SU-DHL-6 (cell line): ENCODE measurements at regions not wholly inside any gene's neighbourhood (a gene's known extent, or its start where the extent isn't known, plus 50 kb on each side); places are given as distances from the start of the nearest gene placed in this dataset.

Experiments used
- H2AFZ ChIP-seq: fragments of 200-600 bp; sonication (generic); 2 replicates; pipeline ENCODE4 v1.6.1; 2014; ENCODE audit warnings: low read depth, mild to moderate bottlenecking, moderate library complexity, mixed read lengths, antibody characterized with exemption, low read length; ENCODE audit not compliant: severe bottlenecking
- H3F3A ChIP-seq: fragments of 200-600 bp; shearing (Covaris generic); 2 replicates; pipeline ENCODE4 v1.6.0; 2016; ENCODE audit warnings: antibody characterized with exemption, mild to moderate bottlenecking; ENCODE audit not compliant: insufficient read depth
- H3K27ac ChIP-seq: fragments of 200-600 bp; sonication (generic); 2 replicates; pipeline ENCODE4 v1.5.1; 2016; ENCODE audit warnings: low read depth, mild to moderate bottlenecking, low read length, moderate library complexity, mixed read lengths
- H3K27me3 ChIP-seq: fragments of 200-600 bp; sonication (generic), shearing (Covaris generic); 2 replicates; pipeline ENCODE4 v1.6.0; 2014; ENCODE audit warnings: mild to moderate bottlenecking, low read length
- H3K36me3 ChIP-seq: fragments of 200-600 bp; sonication (generic); 2 replicates; pipeline ENCODE4 v1.6.1; 2014; ENCODE audit warnings: mild to moderate bottlenecking, low read length, mixed read lengths
- H3K4me2 ChIP-seq: fragments of 300-600, 200-600 bp; shearing (Covaris generic), sonication (generic); 2 replicates; pipeline ENCODE4 v1.6.0; 2014; ENCODE audit warnings: low read length, low read depth, mild to moderate bottlenecking; ENCODE audit not compliant: poor library complexity, severe bottlenecking
- H3K4me3 ChIP-seq: fragments of 200-600 bp; sonication (generic); 2 replicates; pipeline ENCODE4 v1.5.1; 2014; ENCODE audit warnings: antibody characterized with exemption, low read length, mild to moderate bottlenecking, mixed read lengths; ENCODE audit not compliant: insufficient read depth, poor library complexity, severe bottlenecking
- H3K79me2 ChIP-seq: fragments of 200-600 bp; sonication (generic); 2 replicates; pipeline ENCODE4 v1.6.1; 2014; ENCODE audit warnings: mild to moderate bottlenecking, low read length, moderate library complexity; ENCODE audit not compliant: insufficient read depth
- H3K9ac ChIP-seq: fragments of 200-600 bp; sonication (generic); 2 replicates; pipeline ENCODE4 v1.7.0; 2014; ENCODE audit warnings: mild to moderate bottlenecking, low read length
- H3K9me2 ChIP-seq: fragments of 200-600 bp; sonication (generic); replicated peaks from 2 replicates; pipeline ENCODE4 v1.6.1; 2014; ENCODE audit warnings: low read length; ENCODE audit not compliant: insufficient read depth
- H3K9me3 ChIP-seq: fragments of 200-600 bp; sonication (generic); 2 replicates; pipeline ENCODE4 v1.6.1; 2014; ENCODE audit warnings: low read length, mixed read lengths; ENCODE audit not compliant: insufficient read depth
- H4K20me1 ChIP-seq: fragments of 200-600 bp; sonication (generic); 2 replicates; pipeline ENCODE4 v1.6.1; 2014; ENCODE audit warnings: low read depth, mild to moderate bottlenecking, antibody characterized with exemption, low read length, moderate library complexity, mixed read lengths
- CTCF ChIP-seq: fragments of 200-600 bp; sonication (generic); IDR thresholded peaks from one replicate; pipeline ENCODE4 v1.5.1; 2017; ENCODE audit warnings: antibody characterized with exemption, mild to moderate bottlenecking, low read length, moderate library complexity; ENCODE audit not compliant: insufficient read depth, poor library complexity, severe bottlenecking
- EZH2phosphoT487 ChIP-seq: fragments of 200-600 bp; sonication (generic), shearing (Covaris generic); conservative IDR thresholded peaks from 2 replicates; pipeline ENCODE4 v1.6.1; 2018; ENCODE audit warnings: mild to moderate bottlenecking, antibody characterized with exemption, low read length, moderate library complexity, mixed read lengths

- Histone ChIP-seq H3K79me2 (no peaks in the 10 kb centered on the region), H3K36me3 (no peaks in the 10 kb centered on the region), H2AFZ (no peak overlapping the region), H3K27me3 (no peaks in the 10 kb centered on the region), H3K9me3 (no peaks in the 10 kb centered on the region), H4K20me1 (no peaks in the 10 kb centered on the region), H3K9ac (no peak overlapping the region), H3K9me2 (no peaks in the 10 kb centered on the region), H3K4me3 (no peak overlapping the region), H3K27ac (no peak overlapping the region), H3K4me2 (no peak overlapping the region), H3F3A (no peaks in the 10 kb centered on the region)
- TF ChIP-seq CTCF (no peak), EZH2phosphoT487 (no peak)
Observed at GRCh38 chr2:211103989-211104388, 547.6 kb downstream of the CPS1 start.

GRCh38 chr2:211113334-211114175 lies 557.2 kb downstream of the CPS1 start:
- Histone ChIP-seq H3K36me3 (no peaks in the 10 kb centered on the region), H3K4me2 (no peak overlapping the region), H4K20me1 (no peaks in the 10 kb centered on the region), H3K9me2 (no peaks in the 10 kb centered on the region), H3F3A (no peaks in the 10 kb centered on the region), H3K27ac (no peak overlapping the region), H2AFZ (no peak overlapping the region), H3K4me3 (no peak overlapping the region), H3K9ac (no peak overlapping the region), H3K9me3 (no peaks in the 10 kb centered on the region), H3K79me2 (no peaks in the 10 kb centered on the region), H3K27me3 (no peaks in the 10 kb centered on the region)
- TF ChIP-seq CTCF (no peak), EZH2phosphoT487 (no peak)

GRCh38 chr2:211114826-211115455 lies 558.5 kb downstream of the CPS1 start:
- Histone ChIP-seq H3K79me2 (no peaks in the 10 kb centered on the region), H3K9me2 (no peaks in the 10 kb centered on the region), H3K4me3 (no peak overlapping the region), H3K9me3 (no peaks in the 10 kb centered on the region), H3K27ac (no peak overlapping the region), H3K9ac (no peak overlapping the region), H3K36me3 (no peaks in the 10 kb centered on the region), H2AFZ (no peak overlapping the region), H3K4me2 (no peak overlapping the region), H4K20me1 (no peaks in the 10 kb centered on the region), H3K27me3 (no peaks in the 10 kb centered on the region), H3F3A (no peaks in the 10 kb centered on the region)
- TF ChIP-seq EZH2phosphoT487 (no peak), CTCF (no peak)
